MV-4-11 (cell line): ENCODE measurements at regions not wholly inside any gene's neighbourhood (a gene's known extent, or its start where the extent isn't known, plus 50 kb on each side); places are given as distances from the start of the nearest gene placed in this dataset.
"Not testable (repeated sequence)": the region's sequence is repeated elsewhere in the genome, so short reads cannot be mapped to it uniquely, and the experiment has no call there.

ENCODE experiments used
- DNase-seq: peaks from one replicate; lab custom pipeline; 2025; lab: John Stamatoyannopoulos, UW

GRCh38 chr4:64216741-64217140, 192.5 kb downstream of the TECRL start:
- no peak for DNase-seq

GRCh38 chr4:64205376-64205775, 203.9 kb downstream of the TECRL start:
- DNase-seq: no peak

GRCh38 chr4:64200001-64200555, 209.2 kb downstream of the TECRL start:
- peak; percentile 97 for DNase-seq

- DNase-seq: no peak
These were observed 213.7 kb downstream of the TECRL start for GRCh38 chr4:64195582-64195981.

GRCh38 chr4:64192731-64193412, 216.4 kb downstream of the TECRL start:
- DNase-seq: no peak

- no peak for DNase-seq
These were observed 234.9 kb downstream of the TECRL start for GRCh38 chr4:64174247-64174882.

- DNase-seq: no peak
These were observed 242.9 kb downstream of the TECRL start for GRCh38 chr4:64166365-64166764.

- peak; percentile 78 for DNase-seq
These were observed 250.5 kb downstream of the TECRL start for GRCh38 chr4:64158648-64159326.

- DNase-seq: peak; percentile 4
These were observed 251.9 kb downstream of the TECRL start for GRCh38 chr4:64157397-64157796.

- peak; percentile 1 for DNase-seq
These were observed 253.0 kb downstream of the TECRL start for GRCh38 chr4:64156253-64156652.

- DNase-seq: no peak
These were observed 263.2 kb downstream of the TECRL start for GRCh38 chr4:64146030-64146429.

- no peak for DNase-seq
These were observed 264.3 kb downstream of the TECRL start for GRCh38 chr4:64144994-64145393.

- DNase-seq: no peak
These were observed 278.3 kb downstream of the TECRL start for GRCh38 chr4:64130907-64131306.

- no peak for DNase-seq
These were observed 283.9 kb downstream of the TECRL start for GRCh38 chr4:64125354-64125753.

GRCh38 chr4:64121803-64122202, 287.4 kb downstream of the TECRL start:
- DNase-seq: no peak

- no peak for DNase-seq
These were observed 303.3 kb downstream of the TECRL start for GRCh38 chr4:64105903-64106302.

GRCh38 chr4:64095398-64095797, 313.9 kb downstream of the TECRL start:
- DNase-seq: no peak

- no peak for DNase-seq
These were observed 329.9 kb downstream of the TECRL start for GRCh38 chr4:64079316-64079715.

GRCh38 chr4:64068096-64068495, 341.2 kb downstream of the TECRL start:
- DNase-seq: no peak

GRCh38 chr4:64062991-64063390, 346.3 kb downstream of the TECRL start:
- no peak for DNase-seq

GRCh38 chr4:64037033-64037432, 372.2 kb downstream of the TECRL start:
- DNase-seq: not testable (repeated sequence)

- no peak for DNase-seq
These were observed 386.7 kb downstream of the TECRL start for GRCh38 chr4:64022560-64022959.

GRCh38 chr4:64016893-64017292, 392.4 kb downstream of the TECRL start:
- DNase-seq: no peak
